GM12865 (cell line): ENCODE measurements at regions not wholly inside any gene's neighbourhood (a gene's known extent, or its start where the extent isn't known, plus 50 kb on each side); places are given as distances from the start of the nearest gene placed in this dataset.
"Not testable (repeated sequence)": the region's sequence is repeated elsewhere in the genome, so short reads cannot be mapped to it uniquely, and the experiment has no call there.

ENCODE experiments used
- DNase-seq: peaks from one replicate; pipeline ENCODE4 v3.0.0; 2010; ENCODE audit warnings: low read depth
- H3K4me3 ChIP-seq: 2 replicates; pipeline ENCODE4 v1.5.1; 2011; ENCODE audit warnings: mild to moderate bottlenecking, low read depth, low read length, control low read depth
- CTCF ChIP-seq: IDR thresholded peaks from 2 replicates; pipeline ENCODE4 v1.5.1; 2011; ENCODE audit warnings: low read length, control low read depth, low read depth, inconsistent platforms; ENCODE audit not compliant: insufficient read depth; ENCODE audit errors: missing control alignments

GRCh38 chrX:39063037-39063436, 261.8 kb downstream of the MID1IP1 start:
- TF ChIP-seq CTCF: no peak
- H3K4me3 ChIP-seq: no peak overlapping the region
- DNase-seq: no peak

GRCh38 chrX:39063702-39064101, 262.4 kb downstream of the MID1IP1 start:
- no peak for TF ChIP-seq CTCF
- no peak for DNase-seq
- no peak overlapping the region for H3K4me3 ChIP-seq

- H3K4me3 ChIP-seq: no peak overlapping the region
- no peak for DNase-seq
- no peak for TF ChIP-seq CTCF
Observed at GRCh38 chrX:39065051-39065871, 264.0 kb downstream of the MID1IP1 start.

- TF ChIP-seq CTCF: no peak
- no peak for DNase-seq
- H3K4me3 ChIP-seq: no peak overlapping the region
Observed at GRCh38 chrX:39067866-39068265, 266.6 kb downstream of the MID1IP1 start.

- DNase-seq, H3K4me3 ChIP-seq: not testable (repeated sequence)
Observed at GRCh38 chrX:39068634-39069033, 267.4 kb downstream of the MID1IP1 start.

- DNase-seq: no peak
- no peak for TF ChIP-seq CTCF
Observed at GRCh38 chrX:39070009-39070408, 268.8 kb downstream of the MID1IP1 start.

GRCh38 chrX:39073131-39073530, 271.9 kb downstream of the MID1IP1 start:
- DNase-seq: no peak
- no peak for TF ChIP-seq CTCF
- no peak overlapping the region for H3K4me3 ChIP-seq

More at GRCh38 chrX:39070009-39070408, 268.8 kb downstream of the MID1IP1 start:
- no peak overlapping the region for H3K4me3 ChIP-seq
